Small intestine (tissue), 7 donors: ENCODE measurements at regions not wholly inside any gene's neighbourhood (a gene's known extent, or its start where the extent isn't known, plus 50 kb on each side); places are given as distances from the start of the nearest gene placed in this dataset.

Experiments
- DNase-seq, 2 donors: peaks; one replicate each; pipeline versions ENCODE4 v3.0.0 to v3.0.0-alpha.2; 2013
- FAIRE-seq: peaks from 2 replicates; lab custom pipeline; 2012; peaks lifted over from hg19 to GRCh38; lab: Jason Lieb, UNC
- H3K27ac ChIP-seq, 3 donors: one replicate each; pipeline ENCODE4 v1.5.1; 2013; ENCODE audit warnings: low read length in 2 of 3, mild to moderate bottlenecking in 2 of 3, control low read depth in 1 of 3, inconsistent platforms in 1 of 3, low read depth in 1 of 3, moderate library complexity in 1 of 3
- H3K27me3 ChIP-seq, 3 donors: one replicate each; pipeline ENCODE4 v1.6.1; 2013; ENCODE audit warnings: low read length in 3 of 3, inconsistent platforms in 1 of 3; ENCODE audit not compliant: control insufficient read depth in 3 of 3, insufficient read depth in 3 of 3
- H3K36me3 ChIP-seq, 3 donors: one replicate each; pipeline ENCODE4 v1.6.1; 2013; ENCODE audit warnings: low read length in 3 of 3, inconsistent platforms in 1 of 3, low read depth in 1 of 3, mild to moderate bottlenecking in 1 of 3, moderate library complexity in 1 of 3; ENCODE audit not compliant: control insufficient read depth in 3 of 3, insufficient read depth in 2 of 3
- H3K4me1 ChIP-seq, 3 donors: one replicate each; pipeline ENCODE4 v1.6.1; 2013; ENCODE audit warnings: low read length in 2 of 3, inconsistent platforms in 1 of 3, low read depth in 1 of 3, mild to moderate bottlenecking in 1 of 3, moderate library complexity in 1 of 3; ENCODE audit not compliant: control insufficient read depth in 3 of 3, insufficient read depth in 2 of 3
- H3K4me3 ChIP-seq, 3 donors: one replicate each; pipeline ENCODE4 v1.5.1; 2013; ENCODE audit warnings: low read length in 3 of 3, control low read depth in 1 of 3, inconsistent platforms in 1 of 3, low read depth in 1 of 3, mild to moderate bottlenecking in 1 of 3, moderate library complexity in 1 of 3
- H3K9me3 ChIP-seq, 2 donors: one replicate each; pipeline ENCODE4 v1.6.1; 2013; ENCODE audit warnings: low read depth in 1 of 2, low read length in 1 of 2; ENCODE audit not compliant: control insufficient read depth in 2 of 2, insufficient read depth in 1 of 2
- WGBS, 3 donors: extraction: QIAGEN DNeasy Blood & Tissue Kit; methylation state at CpG; one replicate each; pipeline ENCODE4 v1.1.7; 2013; 5-methylcytosine and 5-hydroxymethylcytosine counted together
- donor health status: healthy with polysubstance abuse.
- donor health status: control.
- donor health status: control.
- donor health status: Bipolar disorder and iron deficiency.
- donor health status: healthy.

- DNase-seq (no peak), FAIRE-seq (no peak)
- Histone ChIP-seq H3K27ac (no peak overlapping the region), H3K27me3 (peaks cover 0 to 13% (median 2%) of the 10 kb centered on the region in 3 donors), H3K4me3 (no peak overlapping the region), H3K36me3 (no peaks in the 10 kb centered on the region), H3K4me1 (no peaks in the 10 kb centered on the region), H3K9me3 (no peaks in the 10 kb centered on the region)
- 75 to 79% (median 76%) methylated on average over 1 of the region's 1 CpG for WGBS, 3 donors
Measured at GRCh38 chr18:51623653-51624052, 426.2 kb upstream of the MEX3C start.

DNA sequence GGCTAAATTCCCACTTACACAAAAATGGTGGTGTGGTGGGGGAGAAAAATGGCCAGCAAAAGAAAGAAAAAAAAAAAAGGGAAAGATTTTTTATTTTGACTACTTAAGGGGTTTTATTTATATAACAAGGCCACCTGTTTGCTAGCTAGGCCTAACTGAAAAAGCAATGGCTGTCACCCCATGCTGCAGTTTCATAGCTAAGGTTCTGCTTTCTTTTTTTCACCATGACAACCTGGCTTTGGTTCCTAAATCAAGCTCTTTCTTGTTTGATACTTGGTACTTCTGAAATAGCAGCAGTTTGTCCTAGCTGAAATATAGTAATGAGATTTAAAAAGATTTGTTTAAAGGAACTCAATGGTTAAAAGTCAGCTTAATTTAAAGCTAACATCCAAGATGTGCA lies 433.2 kb upstream of the MEX3C start:
- Histone ChIP-seq H3K4me3 (no peak overlapping the region), H3K36me3 (no peaks in the 10 kb centered on the region), H3K4me1 (no peaks in the 10 kb centered on the region), H3K27ac (no peak overlapping the region), H3K27me3 (no peaks in the 10 kb centered on the region), H3K9me3 (no peaks in the 10 kb centered on the region)
- FAIRE-seq = no peak
- no peak for DNase-seq

- FAIRE-seq (no peak), DNase-seq (no peak)
- H3K36me3 ChIP-seq = no peaks in the 10 kb centered on the region
- no peaks in the 10 kb centered on the region for H3K4me1 ChIP-seq
- H3K27me3 ChIP-seq = no peaks in the 10 kb centered on the region
- H3K4me3 ChIP-seq = no peak overlapping the region
- no peaks in the 10 kb centered on the region for H3K9me3 ChIP-seq
- 53 to 72% (median 62%) methylated on average over 4 of the region's 4 CpGs for WGBS, 3 donors
- no peak overlapping the region for H3K27ac ChIP-seq
Measured at GRCh38 chr18:51637881-51638280, 440.4 kb upstream of the MEX3C start.

- Histone ChIP-seq H3K27me3 (no peaks in the 10 kb centered on the region), H3K4me1 (no peaks in the 10 kb centered on the region), H3K27ac (no peak overlapping the region), H3K4me3 (no peak overlapping the region), H3K9me3 (no peaks in the 10 kb centered on the region), H3K36me3 (no peaks in the 10 kb centered on the region)
- DNase-seq (no peak), FAIRE-seq (no peak)
Measured at GRCh38 chr18:51639541-51639940, 442.1 kb upstream of the MEX3C start.

GRCh38 chr18:51643483-51643882 lies 446.0 kb upstream of the MEX3C start:
- no peak overlapping the region for H3K4me3 ChIP-seq
- 76 to 87% (median 81%) methylated on average over 2 of the region's 2 CpGs for WGBS, 3 donors
- H3K27me3 ChIP-seq = no peaks in the 10 kb centered on the region
- no peaks in the 10 kb centered on the region for H3K4me1 ChIP-seq
- H3K36me3 ChIP-seq = no peaks in the 10 kb centered on the region
- DNase-seq = no peak
- FAIRE-seq = no peak
- no peak overlapping the region for H3K27ac ChIP-seq
- no peaks in the 10 kb centered on the region for H3K9me3 ChIP-seq

DNA sequence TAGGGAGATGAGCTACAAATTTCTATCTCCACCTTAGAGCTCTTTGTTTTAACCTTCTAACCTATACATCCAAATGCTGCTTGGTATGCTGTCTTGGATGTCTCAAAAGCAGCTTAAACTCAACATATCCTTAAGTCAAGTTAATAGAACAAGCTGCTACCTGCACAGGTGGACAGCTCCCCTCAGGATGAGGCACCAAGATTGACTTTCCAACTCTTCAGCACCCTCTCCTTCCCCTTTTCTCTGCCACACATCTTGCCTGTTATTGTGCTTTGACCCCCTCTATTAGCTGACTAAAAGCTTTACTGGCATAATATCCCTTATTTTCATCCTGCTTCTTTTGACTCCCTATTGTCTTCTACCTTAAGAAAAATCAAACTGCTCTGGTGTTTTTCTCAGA lies 448.1 kb upstream of the MEX3C start:
- Histone ChIP-seq H3K27ac (no peak overlapping the region), H3K4me1 (no peaks in the 10 kb centered on the region), H3K4me3 (no peak overlapping the region), H3K9me3 (no peaks in the 10 kb centered on the region), H3K27me3 (no peaks in the 10 kb centered on the region), H3K36me3 (no peaks in the 10 kb centered on the region)
- DNase-seq (no peak), FAIRE-seq (no peak)

DNA sequence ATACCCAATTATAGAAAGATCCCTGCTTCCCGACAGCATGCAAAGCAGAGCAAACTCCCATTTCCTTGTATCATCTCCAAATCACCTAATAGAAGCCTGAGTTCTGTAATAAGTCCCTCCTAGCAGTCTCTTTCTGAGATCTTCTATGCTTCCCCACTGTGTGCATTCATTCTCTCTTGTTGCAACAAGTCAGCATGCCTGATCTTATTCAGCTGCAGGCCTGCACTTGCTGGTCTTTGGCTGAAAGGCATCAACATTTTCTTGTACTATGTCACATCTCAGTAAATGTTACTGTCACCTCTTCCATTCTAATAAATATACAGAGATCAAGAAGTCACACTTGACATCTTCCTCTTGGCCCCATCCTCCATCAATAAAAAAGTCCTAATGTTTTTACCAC lies 449.9 kb upstream of the MEX3C start:
- no peak overlapping the region for H3K4me3 ChIP-seq
- WGBS, 3 donors = 81 to 90% (median 88%) methylated on average over 1 of the region's 1 CpG
- no peaks in the 10 kb centered on the region for H3K36me3 ChIP-seq
- H3K27ac ChIP-seq = no peak overlapping the region
- H3K4me1 ChIP-seq = no peaks in the 10 kb centered on the region
- DNase-seq = no peak
- no peaks in the 10 kb centered on the region for H3K9me3 ChIP-seq
- FAIRE-seq = no peak
- H3K27me3 ChIP-seq = no peaks in the 10 kb centered on the region

DNA sequence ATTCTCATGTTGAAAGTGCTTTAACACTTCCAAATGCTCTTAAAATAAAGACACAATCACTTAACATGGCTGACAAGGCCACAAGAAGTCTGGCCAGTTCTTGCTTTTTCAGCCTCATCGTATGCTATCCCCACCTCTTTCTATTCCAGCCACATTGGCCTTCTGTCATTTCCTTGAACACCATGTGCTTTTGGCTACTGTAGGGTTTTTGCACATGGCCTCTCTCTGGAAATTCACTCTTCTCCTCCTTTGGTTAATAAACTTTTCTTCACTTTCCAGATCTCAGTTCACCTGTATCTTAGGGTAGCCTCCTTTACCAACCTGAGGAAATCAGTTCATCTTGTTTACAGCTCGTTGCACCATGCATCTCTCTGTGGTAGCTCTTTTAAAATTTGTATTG lies 450.5 kb upstream of the MEX3C start:
- no peak overlapping the region for H3K27ac ChIP-seq
- 52 to 73% (median 53%) methylated on average over 2 of the region's 2 CpGs for WGBS, 3 donors
- no peaks in the 10 kb centered on the region for H3K9me3 ChIP-seq
- no peak for FAIRE-seq
- no peaks in the 10 kb centered on the region for H3K27me3 ChIP-seq
- DNase-seq = no peak
- no peaks in the 10 kb centered on the region for H3K4me1 ChIP-seq
- no peak overlapping the region for H3K4me3 ChIP-seq
- no peaks in the 10 kb centered on the region for H3K36me3 ChIP-seq

- no peak overlapping the region for H3K27ac ChIP-seq
- H3K27me3 ChIP-seq = no peaks in the 10 kb centered on the region
- no peaks in the 10 kb centered on the region for H3K36me3 ChIP-seq
- FAIRE-seq (no peak), DNase-seq (no peak)
- H3K9me3 ChIP-seq = no peaks in the 10 kb centered on the region
- WGBS, 3 donors = 77 to 93% (median 82%) methylated on average over 1 of the region's 1 CpG
- no peak overlapping the region for H3K4me3 ChIP-seq
- H3K4me1 ChIP-seq = no peaks in the 10 kb centered on the region
Measured at GRCh38 chr18:51649796-51650195, 452.3 kb upstream of the MEX3C start.
